NCI-H345 (cell line): ENCODE measurements at regions not wholly inside any gene's neighbourhood (a gene's known extent, or its start where the extent isn't known, plus 50 kb on each side); places are given as distances from the start of the nearest gene placed in this dataset.
A peak's percentile ranks its signal among the peaks of the same experiment; 100 is the strongest.
"Not testable (repeated sequence)": the region's sequence is repeated elsewhere in the genome, so short reads cannot be mapped to it uniquely, and the experiment has no call there.

Experiments
- DNase-seq: peaks from one replicate; lab custom pipeline; 2025; lab: John Stamatoyannopoulos, UW

DNA sequence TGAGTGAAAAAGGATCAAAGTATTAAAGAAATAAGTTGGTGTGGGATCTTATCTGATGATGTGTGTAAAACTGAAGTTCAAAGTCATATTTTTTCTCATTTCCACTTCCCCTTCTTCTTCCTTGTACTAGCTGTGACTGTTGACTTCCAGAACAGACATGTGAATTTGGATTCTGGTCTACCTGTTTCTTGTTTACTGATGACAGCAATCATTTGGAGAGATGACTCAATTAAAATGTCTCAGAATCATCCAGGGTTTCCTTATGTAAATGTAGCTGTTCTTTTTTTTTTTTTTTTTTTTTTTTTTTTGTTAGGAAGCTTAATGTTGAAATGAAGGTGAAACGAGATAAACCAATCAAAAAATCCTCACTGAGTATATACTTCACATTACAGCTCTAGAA, 819.9 kb upstream of the PIK3C3 start:
- no peak for DNase-seq

DNA sequence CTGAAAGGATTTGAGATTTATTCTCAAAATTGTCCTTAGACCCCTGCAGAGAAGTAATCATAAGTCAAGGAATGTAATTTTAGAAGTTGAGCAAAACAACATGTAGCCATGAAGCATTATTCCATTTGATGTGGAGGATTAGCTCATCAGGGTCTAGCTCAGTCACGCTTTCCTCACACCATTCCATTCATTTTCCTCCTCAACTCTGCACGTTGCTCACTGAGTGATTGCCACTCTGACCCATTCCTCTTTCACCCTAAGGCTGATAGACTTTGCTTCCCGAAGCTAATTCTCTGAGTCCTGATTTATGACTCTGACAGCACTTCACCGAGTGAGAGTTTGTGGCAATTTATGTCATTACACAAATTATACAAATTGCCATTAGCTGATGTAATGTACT, 820.6 kb upstream of the PIK3C3 start:
- no peak for DNase-seq

DNA sequence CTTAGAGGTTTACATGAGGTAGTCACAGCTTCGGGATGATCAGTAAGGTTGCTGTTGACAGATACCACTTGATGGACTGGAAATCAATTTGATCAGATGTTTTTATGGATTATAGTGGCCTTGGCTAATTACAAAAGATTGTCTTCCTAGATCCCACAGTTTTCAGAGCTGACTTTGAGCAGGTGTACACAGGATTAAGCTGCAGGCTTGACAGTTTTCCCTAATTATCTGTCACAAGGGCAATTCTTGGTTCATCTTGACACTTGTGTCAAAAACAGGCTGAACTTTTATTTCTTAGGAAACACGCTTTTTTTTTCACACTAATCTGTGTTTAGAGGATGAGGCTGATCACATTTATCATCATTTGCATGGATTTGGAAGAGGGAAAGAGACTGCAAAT, 824.0 kb upstream of the PIK3C3 start:
- no peak for DNase-seq

DNA sequence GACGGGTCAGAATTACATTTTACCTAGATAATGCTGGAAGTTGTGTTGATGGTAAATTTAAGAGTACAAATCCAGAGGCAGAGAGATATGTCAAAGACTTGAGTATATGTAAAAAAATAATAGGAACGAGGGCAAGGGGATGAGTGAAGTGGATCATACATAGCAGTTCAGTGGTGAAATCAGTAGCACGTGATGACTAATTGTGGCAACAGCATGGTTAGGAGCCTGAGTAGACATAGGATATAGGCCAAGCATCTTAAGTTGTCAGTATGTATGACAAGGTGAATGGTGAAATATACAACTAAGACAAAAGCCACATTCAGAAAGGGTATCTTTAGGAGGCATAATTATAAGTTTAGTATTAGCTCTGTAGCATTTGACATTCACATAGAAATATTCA, 826.5 kb upstream of the PIK3C3 start:
- DNase-seq = no peak

DNA sequence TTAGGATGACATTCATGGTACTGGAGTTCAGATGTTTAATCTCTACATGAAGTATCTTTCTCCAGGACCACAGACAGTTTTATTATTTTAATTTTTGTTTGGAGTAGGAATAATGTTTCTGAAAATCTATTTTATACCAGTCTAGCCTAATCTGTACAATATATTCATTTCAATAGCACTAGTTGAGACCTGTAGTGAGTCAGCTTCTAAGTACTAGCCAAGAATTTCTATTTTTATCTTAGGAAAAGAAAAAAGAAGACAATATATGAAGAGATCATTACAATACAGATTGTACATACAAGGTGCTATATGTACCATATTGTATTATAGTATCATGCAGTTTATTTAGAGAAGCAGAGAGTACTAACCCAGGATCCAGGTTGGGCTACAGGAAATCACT, 826.9 kb upstream of the PIK3C3 start:
- DNase-seq = no peak

DNA sequence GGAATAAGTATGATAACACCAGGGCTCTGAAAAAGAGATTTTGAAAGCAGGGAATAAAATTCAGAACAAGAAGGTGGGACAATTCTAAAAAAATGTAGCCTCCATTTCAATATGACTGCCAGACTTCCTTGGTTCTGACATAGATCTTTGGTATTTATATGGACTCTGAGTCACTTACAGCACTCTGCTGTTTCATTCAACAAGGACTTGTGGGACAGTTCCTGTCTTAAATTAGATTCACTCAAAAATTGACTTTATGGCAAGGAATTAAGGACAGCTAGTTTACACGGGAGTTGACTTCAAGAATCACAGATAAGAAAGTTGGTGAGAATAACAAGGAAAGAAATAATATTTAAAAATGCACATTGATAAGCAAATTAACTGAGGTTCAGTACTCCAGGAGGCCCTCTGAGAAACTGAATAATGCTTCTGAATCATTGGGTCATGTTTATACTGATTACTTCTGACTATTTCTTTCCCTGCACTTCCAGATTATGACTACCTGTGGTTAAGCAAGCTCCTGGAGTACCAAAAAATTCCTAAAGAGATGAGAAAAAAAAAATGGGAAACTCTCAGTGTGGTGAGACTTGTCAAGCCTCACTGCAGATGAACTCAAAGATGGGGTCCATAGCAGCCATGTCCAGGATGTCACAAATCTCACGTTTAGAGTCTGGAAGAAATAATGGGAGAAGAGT, 828.3 kb upstream of the PIK3C3 start:
- DNase-seq = no peak

DNA sequence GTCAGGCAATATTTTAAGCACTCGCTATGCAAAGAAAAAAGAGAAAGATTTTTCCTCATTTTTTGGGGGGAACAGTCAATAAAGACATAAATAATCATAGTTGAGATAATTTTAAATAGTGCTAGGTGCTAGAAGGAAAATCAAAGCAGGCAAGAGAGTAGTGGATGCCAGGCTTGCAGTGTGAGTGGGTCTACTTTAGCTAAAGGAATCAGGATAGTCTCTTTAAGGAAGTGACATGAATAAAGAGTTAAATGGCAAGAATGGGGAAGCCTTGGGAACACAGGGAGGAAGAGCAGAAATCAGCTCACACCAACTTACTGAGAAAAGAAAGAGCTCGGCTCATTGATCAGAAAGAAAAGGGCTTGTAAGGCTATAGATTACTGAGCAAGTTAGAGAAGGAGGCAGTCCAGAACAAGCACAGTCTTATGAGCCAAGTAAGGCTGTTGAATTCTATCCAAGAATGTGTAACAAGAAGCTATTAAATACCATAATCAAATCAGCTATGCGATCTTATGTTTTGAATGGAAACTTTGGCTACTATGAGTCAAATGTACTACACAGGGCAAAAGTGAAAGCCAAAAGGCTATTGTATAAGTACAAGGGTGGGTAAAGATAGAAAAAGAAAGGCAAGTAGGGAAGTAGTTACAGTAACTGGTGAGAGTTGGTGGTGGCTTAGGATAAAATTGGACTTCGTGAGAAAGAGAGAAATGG, 833.8 kb upstream of the PIK3C3 start:
- DNase-seq = no peak

DNA sequence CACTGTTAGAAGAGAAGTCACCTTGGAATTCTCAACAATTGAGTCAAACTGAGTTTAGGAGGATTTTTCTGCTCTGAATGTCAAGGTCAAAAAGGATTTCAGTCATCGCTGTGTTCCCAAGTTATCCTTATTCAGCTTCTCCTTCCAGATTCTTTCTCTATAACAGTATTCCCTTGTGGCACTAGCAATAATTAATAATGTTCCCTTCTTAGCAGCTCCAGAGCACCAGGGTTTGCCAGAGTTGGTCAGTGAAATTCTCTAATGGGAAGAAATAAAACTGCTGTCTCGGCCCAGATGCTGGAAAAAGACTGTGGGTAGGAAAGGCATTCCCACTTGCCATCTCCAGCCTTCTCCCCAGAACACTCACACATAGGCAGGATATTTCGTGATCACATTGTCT, 836.0 kb upstream of the PIK3C3 start:
- DNase-seq = no peak

DNA sequence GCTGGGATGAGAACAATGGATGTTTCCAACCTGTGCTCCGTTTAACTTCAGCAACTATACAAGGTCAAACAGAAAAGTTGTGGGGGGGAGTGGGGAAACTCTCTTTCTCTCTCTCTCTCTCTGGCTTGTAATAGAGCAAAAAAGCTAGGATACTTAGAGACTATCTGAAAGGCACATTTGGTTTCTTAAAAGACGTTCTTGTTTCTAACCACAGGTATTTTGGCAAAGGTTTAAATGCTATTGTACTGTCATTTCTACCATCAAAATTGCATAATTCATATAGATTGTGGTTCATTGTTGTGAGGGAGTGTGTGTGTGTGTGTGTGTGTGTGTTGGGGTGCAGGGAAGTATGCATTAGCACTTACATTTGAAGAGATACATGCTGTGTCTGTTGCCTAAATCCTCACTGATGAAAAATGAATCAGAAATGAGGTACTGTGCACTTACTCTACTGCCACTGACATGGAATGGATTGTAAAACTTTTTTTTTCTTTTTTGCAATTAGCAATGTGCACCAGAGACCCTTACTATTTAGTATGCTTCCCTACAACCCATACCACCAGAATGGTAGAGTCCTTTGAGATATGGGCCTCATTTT, 841.0 kb upstream of the PIK3C3 start:
- DNase-seq = no peak

DNA sequence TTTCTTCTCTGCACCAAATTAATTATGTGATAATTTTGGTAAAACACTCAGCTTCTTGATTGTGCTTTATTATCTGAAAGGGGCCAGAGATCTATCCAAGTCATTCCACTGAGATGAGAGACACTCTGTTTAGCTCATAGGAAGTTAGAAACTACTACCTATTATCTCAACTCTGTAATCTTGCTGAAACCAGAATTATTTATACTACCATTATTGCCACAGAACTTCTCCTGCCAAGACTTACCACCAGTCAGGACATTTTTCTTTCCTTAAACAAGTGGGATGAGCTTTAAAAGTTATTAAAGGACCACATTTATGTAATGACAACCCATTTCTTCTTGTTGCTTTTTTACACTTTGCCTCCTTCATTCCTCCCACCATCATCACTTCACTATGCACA, 855.6 kb upstream of the PIK3C3 start:
- no peak for DNase-seq

DNA sequence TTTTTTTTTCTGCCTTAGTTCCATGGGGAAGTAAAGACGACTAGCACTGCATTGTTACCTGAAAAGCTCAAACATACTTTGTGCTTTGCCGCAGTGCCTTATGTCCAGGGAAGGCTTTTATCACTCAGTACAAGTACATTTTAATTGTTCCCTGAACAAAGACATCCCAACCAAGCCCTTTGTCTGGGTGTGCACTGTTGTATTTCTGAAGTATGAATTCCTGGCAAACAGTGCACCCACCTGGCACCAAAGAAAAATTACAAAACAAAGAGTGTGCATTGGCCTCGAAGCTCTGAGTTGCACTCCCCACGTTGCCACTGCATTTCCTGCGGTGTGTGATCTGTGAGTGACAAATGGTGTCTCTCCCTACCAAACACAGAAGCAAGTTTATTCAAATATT, 858.5 kb upstream of the PIK3C3 start:
- DNase-seq = peak; percentile 55

DNA sequence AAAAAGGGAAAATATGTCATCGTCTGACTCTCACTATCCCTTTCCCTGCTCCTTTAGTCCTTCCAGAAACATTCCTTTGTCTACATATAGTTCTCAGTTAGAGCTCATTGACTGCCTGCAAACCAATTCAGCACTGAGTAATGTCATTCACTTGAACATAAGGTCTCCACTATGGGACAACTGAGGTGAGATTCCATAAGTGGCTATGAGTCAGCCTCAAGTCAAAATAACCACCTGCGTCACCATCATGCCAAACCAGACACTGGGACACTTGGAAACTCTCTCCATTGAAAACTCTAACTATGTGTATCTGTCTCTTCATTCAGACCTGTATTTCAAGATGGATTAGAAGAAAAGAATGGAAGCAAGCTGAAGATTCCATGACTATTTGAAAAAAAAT, 878.0 kb upstream of the PIK3C3 start:
- DNase-seq = no peak

DNA sequence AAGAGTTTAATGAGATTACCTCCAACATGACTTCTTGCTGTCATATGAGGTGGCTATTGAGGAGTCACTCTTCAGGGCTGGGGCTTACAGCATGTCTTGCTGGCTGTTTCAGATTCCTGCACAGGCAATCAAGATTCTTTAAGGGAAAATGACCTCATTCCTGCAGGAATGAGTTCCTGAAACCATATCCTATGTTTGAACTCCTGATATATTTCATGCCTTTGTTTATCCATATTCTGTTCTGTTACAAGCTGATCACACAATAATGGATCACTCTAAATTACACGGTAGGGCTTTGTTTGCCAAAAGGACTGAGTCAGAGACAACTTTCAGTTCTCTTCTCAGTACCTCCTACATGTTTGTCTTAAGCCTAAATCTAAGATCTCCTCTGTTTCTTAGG, 879.8 kb upstream of the PIK3C3 start:
- no peak for DNase-seq

DNA sequence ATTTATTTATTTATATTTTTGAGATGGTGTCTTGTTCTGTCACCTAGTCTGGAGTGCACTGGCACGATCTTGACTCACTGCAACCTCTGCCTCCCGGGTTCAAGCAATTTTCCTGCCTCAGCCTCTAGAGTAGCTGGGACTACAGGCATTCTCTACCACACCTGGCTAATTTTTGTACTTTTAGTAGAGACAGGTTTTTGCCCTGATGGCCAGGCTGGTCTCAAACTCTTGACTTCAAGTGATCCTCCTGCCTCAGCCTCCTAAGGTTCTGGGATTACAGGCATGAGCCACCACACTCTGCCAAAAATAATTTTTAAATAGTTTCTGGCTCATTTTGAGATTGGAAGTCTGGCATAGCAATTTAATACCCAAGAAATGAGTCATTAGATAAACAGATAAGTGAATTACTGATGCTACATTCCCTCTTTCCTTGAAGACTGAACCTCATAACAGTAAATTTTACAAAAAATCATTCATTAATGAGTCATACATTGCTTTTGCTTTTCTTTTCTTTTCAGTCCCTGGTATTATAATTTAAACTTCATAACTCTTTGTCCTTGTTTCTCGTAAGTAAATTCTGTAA, 881.6 kb upstream of the PIK3C3 start:
- no peak for DNase-seq

DNA sequence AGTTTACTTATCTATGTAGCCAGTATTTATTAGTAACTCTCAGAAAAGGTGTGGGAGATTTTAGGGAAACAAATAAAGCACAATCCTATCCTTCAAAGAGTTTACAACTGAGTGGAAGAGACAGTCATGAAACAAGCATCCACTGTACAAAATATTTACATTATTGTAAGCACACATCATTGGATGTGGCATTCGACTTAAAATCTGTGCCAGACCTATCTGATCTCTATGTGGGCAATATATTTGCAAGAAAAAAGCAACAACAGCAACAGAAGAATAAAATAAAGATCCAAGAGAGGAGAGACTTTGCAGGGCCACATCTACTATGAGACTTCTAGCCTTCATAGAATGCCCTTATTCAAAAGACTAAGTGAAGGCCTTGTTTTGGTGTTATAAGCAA, 882.1 kb upstream of the PIK3C3 start:
- no peak for DNase-seq

DNA sequence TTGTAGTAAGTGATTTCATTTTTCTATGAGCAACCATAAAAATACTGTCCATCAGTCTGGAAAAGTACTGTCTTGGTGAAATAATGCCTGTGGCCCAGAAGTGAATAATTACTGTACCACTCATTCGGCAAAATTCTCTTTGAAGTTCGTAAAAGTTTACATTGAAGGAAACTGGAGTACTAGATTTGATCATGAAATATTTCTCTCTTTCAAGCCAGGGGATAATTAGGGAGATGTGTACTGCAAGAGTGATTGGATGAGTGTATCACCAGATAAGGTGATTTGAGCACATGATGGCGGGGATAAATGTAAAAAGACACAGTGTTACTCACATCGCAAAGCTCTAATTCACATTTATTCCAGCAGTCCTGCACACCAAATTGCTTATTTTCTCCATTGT, 883.2 kb upstream of the PIK3C3 start:
- DNase-seq = no peak

DNA sequence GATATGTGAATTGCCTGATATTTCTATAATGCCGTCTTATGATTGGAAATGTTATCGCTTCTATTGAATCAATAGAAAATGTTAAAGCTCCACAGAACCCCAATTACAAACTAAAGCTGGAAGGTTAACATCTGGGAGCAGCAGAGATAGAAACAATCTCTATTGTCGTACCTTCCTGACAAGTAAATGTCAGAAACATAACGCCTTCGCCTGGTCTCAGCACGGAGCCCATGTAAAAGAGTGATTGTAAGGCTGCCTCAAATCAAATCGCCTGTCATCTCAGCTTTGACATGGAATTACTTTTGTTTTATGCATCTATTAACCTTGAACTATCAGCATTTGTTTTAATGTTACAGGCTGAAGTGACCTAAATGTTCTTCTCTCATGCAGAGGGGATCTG, 885.9 kb upstream of the PIK3C3 start:
- no peak for DNase-seq

DNA sequence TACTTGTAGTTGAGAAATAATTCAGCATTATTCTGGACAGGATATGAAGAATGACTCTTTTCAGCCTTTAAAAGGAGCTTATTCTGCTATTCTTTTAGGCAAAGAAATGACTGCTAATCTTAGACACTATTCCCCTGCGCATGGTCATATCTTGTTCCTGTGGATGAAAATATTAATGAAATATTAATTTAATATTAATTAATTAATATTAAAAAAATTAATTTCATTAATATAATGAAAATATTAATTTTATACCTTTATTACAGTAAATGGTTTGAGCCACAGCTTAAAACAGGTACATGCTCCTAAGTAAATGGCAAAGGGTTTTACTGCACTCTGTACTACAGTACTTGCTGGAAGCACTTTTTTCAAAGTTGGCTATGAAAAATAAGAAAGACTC, 890.1 kb upstream of the PIK3C3 start:
- DNase-seq = no peak

DNA sequence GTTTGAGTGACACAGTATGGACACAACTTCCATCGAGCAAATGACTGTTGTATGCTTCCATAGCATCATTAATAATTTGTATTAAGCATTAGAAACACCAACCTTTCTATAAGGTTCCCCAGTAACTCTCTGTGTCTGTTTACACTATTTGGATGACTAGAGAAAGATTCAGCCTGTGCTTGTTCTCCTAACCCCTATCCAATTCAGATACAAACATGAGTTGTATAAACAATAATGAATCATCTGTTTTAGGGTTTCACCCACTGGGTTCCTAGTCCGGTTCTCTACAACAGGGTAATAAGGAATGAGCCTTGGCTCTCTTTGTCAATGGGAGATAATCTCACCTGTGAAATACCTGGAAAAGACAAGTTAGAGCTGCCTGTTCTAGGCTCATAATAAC, 894.1 kb upstream of the PIK3C3 start:
- no peak for DNase-seq

DNA sequence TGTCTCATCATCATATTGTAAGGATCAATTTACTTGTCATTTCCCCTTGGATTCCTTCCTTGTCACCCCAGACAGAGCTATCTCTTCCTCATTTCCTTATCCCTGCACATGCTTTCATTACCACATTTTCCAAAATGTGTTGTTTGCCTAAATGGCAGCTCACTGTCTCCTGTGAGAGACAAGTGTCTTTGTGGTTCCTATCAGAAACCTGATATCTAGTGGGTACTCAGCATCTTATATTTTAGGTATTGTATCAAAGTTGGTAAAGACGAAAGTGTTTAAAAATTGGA, 896.0 kb upstream of the PIK3C3 start:
- DNase-seq = no peak

DNA sequence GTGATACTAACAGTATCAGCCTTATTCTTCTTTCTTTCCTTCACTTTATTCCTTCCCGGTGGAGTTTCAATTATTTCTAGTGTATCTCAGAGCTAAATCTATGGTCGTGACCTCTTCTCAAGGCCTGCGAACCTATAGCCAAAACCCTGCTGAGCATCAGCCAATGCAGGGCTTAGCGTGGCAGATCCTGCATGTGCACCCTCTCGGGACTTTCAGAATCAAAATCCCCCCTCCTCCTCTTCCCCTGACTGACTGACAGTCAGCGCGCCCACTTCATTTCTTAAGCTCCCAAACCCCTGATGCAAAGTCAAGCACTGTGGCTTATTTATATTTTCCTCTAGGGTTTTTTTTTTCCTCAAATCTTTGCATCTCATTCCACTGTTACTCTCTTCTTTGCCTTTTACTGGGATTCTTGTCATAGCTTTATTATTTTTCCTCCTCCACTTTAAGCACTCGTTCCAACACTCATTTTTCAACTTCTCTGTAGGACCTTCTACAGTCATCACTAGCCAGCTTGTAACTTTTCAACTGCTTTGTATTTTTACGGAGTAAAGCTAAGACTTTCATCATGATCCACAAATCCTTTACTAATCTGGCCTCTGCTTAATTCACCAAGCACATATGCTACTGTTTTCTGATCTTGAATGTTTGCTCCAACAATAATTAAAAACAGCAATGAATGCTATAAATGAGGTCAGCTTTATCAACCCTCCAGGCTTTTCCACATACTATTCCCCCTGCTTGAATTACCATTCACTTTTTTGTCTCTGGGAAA, 896.5 kb upstream of the PIK3C3 start:
- no peak for DNase-seq

DNA sequence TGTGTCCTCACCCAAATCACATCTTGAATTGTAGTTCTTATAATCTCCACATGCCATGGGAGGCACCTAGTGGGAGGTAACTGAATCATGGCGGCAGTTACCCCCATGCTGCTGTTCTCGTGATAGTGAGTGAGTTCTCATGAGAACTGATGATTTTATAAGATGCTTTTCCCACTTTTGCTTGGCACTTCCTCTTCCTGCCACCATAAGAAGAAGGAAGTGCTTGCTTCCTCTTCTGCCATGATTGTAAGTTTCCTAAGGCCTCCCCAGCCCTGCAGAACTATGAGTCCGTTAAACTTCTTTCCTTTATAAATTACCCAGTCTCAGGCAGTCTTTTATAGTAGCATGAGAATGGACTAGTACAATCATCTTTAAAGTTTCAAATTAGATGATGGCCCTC, 902.4 kb upstream of the PIK3C3 start:
- DNase-seq = no peak

DNA sequence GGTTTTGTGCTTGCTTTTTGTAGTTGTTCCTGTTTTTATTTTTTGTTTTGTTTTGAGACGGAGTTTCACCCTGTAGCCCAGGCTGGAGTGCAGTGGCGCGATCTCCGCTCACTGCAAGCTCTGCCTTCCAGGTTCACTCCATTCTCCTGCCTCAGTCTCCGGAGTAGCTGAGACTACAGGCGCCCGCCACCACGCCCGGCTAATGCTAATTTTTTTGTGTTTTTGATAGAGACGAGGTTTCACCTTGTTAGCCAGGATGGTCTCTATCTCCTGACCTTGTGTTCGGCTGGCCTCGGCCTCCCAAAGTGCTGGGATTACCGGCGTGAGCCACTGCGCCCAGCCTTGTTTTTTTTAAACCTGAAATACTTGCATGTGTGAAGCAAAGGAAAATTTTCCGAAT, 908.8 kb upstream of the PIK3C3 start:
- DNase-seq = not testable (repeated sequence)
